Stromal cell of bone marrow (primary cell): ENCODE measurements at regions not wholly inside any gene's neighbourhood (a gene's known extent, or its start where the extent isn't known, plus 50 kb on each side); places are given as distances from the start of the nearest gene placed in this dataset.
A peak's percentile ranks its signal among the peaks of the same experiment; 100 is the strongest.

Experiments used
- DNase-seq: peaks from one replicate; pipeline ENCODE4 v3.0.0-alpha.2; 2012; ENCODE audit warnings: low read depth

GRCh38 chr20:6492271-6493055 is 275.0 kb upstream of the BMP2 start:
- no peak for DNase-seq

DNA sequence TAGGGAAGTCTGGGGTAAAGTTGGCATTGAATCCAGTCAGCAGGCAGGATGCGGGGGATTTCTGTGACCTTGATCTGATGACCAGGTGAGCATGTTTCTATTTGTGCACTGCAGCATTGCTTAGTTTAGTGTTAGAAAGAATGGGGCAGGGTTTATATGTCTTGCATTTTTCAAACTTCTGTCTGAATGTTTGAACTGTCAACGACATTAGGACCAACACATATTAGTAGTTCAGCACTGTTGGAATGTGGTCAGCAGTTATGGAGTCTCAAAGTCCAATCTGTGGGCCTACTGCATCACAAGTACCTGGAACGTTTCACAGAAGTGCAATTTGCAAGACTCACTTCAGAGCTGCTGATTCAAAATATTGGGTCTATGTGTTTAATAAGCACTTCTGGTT is 276.6 kb upstream of the BMP2 start:
- no peak for DNase-seq

DNA sequence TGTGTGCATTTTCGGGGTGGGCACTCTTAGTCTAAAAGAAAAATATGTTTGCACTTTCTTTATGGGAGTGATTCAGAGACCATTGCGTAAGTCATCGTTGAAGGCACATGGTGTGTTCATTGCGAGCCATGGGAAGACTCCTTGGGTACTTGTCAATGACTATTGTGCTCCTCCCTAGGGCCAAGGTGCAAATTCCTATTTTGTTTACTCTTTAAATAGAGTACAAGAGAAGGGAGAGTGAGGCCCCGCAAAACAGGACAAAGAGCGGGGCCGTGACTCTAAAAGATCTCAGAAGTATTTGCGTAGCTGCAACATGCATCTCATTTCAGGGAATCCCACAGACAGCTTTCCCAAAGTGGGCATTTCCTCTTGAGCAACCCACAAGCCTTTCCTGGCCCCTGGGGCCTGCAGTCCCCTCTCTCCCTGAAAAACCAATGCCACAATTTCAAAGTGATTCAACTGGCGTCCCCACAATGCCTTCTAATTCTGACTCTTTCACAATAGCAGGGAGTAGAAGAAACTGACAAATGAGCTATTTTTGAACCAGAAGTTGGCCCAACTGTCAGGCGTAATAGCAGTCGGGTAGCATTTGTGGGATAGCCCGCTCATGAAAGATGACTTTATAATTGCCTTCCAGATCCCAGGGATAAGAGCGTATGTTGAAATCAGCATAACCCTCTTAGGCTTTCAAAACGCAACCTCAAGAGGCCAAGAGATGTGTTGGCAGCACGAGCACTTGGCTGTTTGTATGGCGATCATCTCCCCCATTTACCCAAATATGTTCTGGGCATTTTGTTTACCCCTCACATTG is 277.9 kb upstream of the BMP2 start:
- DNase-seq = peak; percentile 67

DNA sequence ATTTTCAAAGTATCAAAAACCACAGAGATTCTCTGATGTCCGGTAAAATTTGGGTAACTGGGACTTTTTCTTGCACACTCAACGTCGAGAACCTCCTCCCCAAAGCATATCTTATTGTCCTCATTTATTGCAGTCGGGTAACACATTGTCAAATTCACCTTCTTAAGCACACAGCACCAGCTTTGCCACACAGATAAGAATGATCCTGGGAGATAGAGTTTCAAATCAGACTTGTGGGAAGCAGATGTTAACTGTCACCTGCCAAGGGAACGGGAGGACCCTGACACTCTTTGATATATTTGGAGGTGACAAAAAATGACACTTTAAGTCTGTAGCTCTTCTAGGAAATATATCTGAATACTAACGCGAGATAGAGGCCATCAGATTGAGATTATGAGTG is 282.1 kb upstream of the BMP2 start:
- no peak for DNase-seq

DNA sequence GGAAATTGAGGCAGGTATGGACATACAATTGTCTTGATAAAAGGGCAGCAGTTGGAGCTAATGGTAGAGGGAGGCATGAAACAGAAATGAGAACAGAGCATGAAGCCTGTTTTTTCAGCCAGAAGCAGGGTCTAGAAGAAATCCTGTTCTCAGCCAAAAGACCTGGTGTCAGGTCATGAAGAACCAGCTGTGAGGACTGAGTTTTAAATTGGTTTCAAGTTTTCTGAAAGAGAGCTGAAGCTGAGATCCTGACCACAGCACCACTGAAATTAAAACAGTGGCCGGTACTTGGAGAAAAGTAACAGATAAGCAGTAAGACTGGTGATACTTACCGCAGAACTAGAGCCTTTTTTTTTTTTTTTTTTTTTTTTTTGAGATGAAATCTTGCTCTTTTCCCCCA is 283.8 kb upstream of the BMP2 start:
- no peak for DNase-seq

- DNase-seq = no peak
These were observed 285.0 kb upstream of the BMP2 start for GRCh38 chr20:6482486-6482885.

GRCh38 chr20:6480328-6481200 is 286.9 kb upstream of the BMP2 start:
- DNase-seq = no peak

- peak; percentile 74 for DNase-seq
These were observed 294.3 kb upstream of the BMP2 start for GRCh38 chr20:6473197-6473596.

GRCh38 chr20:6471871-6472270 is 295.6 kb upstream of the BMP2 start:
- no peak for DNase-seq

DNA sequence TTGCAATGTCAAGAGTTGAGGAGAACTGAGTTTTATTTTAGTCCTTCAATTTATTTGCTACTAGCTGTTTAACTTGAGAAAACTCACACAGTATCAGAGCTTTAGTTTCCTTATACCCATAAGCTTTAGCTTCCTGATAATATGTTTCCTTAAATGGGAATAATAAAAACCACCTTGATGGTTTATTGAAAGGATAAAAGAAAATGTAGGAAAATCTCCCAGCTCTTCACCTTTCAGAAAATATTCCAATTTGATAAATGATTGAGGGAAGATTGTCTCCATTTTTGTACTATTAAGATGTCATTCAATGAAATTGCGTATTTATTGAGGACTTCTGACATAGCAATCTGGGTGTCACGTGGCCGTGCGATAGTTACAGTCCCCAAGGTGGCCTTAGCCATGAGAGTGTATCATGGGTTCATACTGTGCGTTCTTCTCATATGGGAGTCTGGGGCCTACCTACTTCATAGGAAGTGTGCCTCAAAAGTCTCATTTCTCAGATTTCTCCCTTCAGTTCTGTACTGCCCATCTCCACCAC is 296.3 kb upstream of the BMP2 start:
- DNase-seq = no peak

GRCh38 chr20:6469695-6470094 is 297.8 kb upstream of the BMP2 start:
- DNase-seq = no peak

- DNase-seq = no peak
These were observed 298.9 kb upstream of the BMP2 start for GRCh38 chr20:6468423-6469116.

DNA sequence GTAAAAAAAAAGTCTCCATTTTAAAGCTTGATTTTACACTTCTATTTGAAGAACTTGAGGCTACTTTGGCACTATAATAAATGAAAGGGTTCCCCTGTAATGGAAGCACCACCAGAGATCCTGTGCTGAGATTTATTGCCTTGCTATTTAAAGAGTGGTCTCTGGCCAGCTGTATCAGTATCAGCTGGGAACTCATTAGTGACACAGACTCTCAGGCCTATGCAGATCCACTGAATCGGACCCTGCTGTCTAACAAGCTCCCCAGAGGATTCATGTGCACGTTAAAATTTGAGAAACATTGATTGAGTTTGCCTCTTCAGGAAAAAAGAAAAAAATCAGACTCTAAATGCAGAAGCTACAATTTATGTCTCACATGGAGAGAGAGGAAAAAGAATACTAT is 299.9 kb upstream of the BMP2 start:
- no peak for DNase-seq

GRCh38 chr20:6466075-6466810 is 301.2 kb upstream of the BMP2 start:
- DNase-seq = peak; percentile 19

DNA sequence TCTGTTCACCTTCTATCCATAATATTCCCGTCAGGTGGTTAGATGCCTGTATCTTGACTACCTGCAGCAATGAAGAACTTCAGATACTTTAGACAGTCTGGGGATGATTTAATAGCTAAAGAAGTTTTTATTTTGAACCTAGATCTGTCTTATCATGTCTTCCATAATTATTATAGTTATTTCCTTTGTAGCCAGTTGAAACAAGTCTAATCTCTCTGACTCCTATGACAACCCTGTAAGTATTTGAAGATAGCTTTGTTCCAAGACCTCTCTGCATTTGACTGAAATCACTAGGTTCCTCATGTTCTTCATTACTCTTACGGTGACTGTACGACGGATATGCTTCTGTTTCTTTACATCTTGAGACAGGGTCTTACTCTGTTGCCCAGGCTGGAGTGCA is 316.6 kb upstream of the BMP2 start:
- no peak for DNase-seq

DNA sequence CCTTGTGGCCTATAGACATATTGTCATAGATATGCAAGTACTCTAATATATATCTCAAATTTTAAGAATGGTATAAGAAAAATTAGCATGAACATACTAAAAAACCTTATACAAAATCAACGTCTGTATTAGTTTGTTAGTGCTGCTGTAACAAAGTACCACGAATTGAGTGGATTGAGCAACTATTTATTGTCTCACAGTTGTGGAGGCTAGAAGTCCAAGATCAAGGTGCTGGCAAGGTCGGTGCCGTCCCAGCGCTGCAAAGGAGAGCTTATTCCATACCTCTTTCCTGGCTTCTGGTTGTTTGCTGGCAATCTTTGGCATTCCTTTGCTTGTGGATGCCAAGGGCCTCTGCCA is 317.6 kb upstream of the FERMT1 start:
- DNase-seq = no peak

GRCh38 chr20:6439737-6440442 is 317.1 kb upstream of the FERMT1 start:
- DNase-seq = no peak

- DNase-seq = no peak
These were observed 311.3 kb upstream of the FERMT1 start for GRCh38 chr20:6434131-6434530.

DNA sequence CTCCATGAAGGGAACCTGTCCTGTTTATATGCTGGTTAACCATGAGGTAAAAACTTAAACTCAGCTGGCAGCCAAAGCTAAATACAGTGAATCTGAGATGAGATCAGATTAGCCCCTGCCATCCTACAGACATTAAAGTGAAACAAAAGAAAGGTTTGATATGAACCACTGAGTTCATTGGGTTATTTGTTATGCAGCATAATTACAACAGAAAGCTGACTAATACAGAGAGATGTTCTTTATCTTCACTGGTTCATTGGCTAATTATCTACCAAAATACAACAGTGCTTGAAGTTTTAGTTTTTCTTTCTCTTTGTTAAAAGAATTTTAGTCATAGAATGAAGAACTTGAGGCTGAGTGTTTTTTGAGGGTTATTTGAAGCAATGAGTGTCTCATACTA is 307.6 kb upstream of the FERMT1 start:
- no peak for DNase-seq

DNA sequence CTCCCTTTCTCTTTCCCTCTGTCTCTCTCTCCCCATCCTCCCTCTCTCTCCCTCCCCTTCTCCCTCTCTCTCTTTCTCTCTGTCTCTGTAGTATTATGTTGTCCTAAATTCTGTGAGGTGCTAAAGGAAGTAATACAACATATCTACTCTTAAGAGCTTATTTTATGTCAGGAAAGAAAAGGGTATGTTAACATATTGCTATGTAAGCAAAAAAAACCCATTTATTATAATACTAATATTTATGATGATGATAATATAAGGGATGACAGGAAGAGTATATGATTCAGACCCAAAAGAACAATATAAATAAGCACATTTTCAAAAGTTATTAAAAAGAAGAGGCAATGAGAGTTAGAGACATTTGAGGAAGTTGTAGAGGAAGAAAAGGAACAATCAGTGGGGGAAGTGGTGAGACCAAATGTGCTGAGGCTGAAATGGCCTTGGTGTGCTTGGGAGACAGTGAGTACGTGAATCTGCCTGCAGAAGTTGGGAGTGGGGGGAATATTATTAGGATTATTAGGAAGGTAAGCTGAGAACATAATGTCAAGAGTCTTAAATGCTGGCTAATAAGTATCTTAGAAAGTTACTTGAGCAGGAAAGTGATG is 303.6 kb upstream of the FERMT1 start:
- no peak for DNase-seq
